A172 (cell line): ENCODE measurements at regions not wholly inside any gene's neighbourhood (a gene's known extent, or its start where the extent isn't known, plus 50 kb on each side); places are given as distances from the start of the nearest gene placed in this dataset.
"Not testable (repeated sequence)": the region's sequence is repeated elsewhere in the genome, so short reads cannot be mapped to it uniquely, and the experiment has no call there.

Experiments
- DNase-seq: peaks from one replicate; pipeline ENCODE4 v3.0.0-alpha.2; 2015; ENCODE audit warnings: low spot score

GRCh38 chr9:2243666-2244555 is 228.8 kb downstream of the SMARCA2 start:
- DNase-seq, result no peak

GRCh38 chr9:2247340-2247739 is 232.2 kb downstream of the SMARCA2 start:
- DNase-seq, result no peak

- DNase-seq, result no peak
Measured at GRCh38 chr9:2248768-2249265, 233.7 kb downstream of the SMARCA2 start.

- no peak for DNase-seq
Measured at GRCh38 chr9:2253636-2254580, 238.8 kb downstream of the SMARCA2 start.

- no peak for DNase-seq
Measured at GRCh38 chr9:2255128-2255527, 240.0 kb downstream of the SMARCA2 start.

- DNase-seq, result no peak
Measured at GRCh38 chr9:2257248-2257929, 242.2 kb downstream of the SMARCA2 start.

- peak; percentile 47 for DNase-seq
Measured at GRCh38 chr9:2260417-2261306, 245.5 kb downstream of the SMARCA2 start.

GRCh38 chr9:2261421-2262103 is 246.4 kb downstream of the SMARCA2 start:
- DNase-seq, result no peak

GRCh38 chr9:2262386-2263071 is 247.4 kb downstream of the SMARCA2 start:
- no peak for DNase-seq

- DNase-seq, result no peak
Measured at GRCh38 chr9:2263111-2263510, 248.0 kb downstream of the SMARCA2 start.

GRCh38 chr9:2263665-2264064 is 248.5 kb downstream of the SMARCA2 start:
- DNase-seq, result no peak

- DNase-seq, result no peak
Measured at GRCh38 chr9:2264081-2264480, 248.9 kb downstream of the SMARCA2 start.

- no peak for DNase-seq
Measured at GRCh38 chr9:2267181-2267745, 252.1 kb downstream of the SMARCA2 start.

- DNase-seq, result no peak
Measured at GRCh38 chr9:2269778-2270177, 254.6 kb downstream of the SMARCA2 start.

GRCh38 chr9:2270565-2270964 is 255.4 kb downstream of the SMARCA2 start:
- no peak for DNase-seq

- peak; percentile 2 for DNase-seq
Measured at GRCh38 chr9:2271426-2271825, 256.3 kb downstream of the SMARCA2 start.

GRCh38 chr9:2274762-2275161 is 259.6 kb downstream of the SMARCA2 start:
- DNase-seq, result no peak

- no peak for DNase-seq
Measured at GRCh38 chr9:2276296-2276695, 261.1 kb downstream of the SMARCA2 start.

- not testable (repeated sequence) for DNase-seq
Measured at GRCh38 chr9:2277133-2277532, 262.0 kb downstream of the SMARCA2 start.
